Lower leg skin (tissue), 3 donors: ENCODE measurements at regions not wholly inside any gene's neighbourhood (a gene's known extent, or its start where the extent isn't known, plus 50 kb on each side); places are given as distances from the start of the nearest gene placed in this dataset.

Source experiments
- CTCF ChIP-seq, 3 donors: fragments of 450-650 bp; IDR thresholded peaks; one replicate each; pipeline ENCODE4 v1.5.1; 2016; ENCODE audit warnings: antibody characterized with exemption in 3 of 3, mild to moderate bottlenecking in 3 of 3, moderate library complexity in 2 of 3
- POLR2A ChIP-seq, 2 donors: fragments of 450-650 bp; IDR thresholded peaks; one replicate each; pipeline ENCODE4 v1.6.1; 2016 to 2017; ENCODE audit warnings: antibody characterized with exemption in 2 of 2, mild to moderate bottlenecking in 1 of 2, moderate library complexity in 1 of 2

GRCh38 chr11:91156041-91156440 lies 933.2 kb upstream of the CHORDC1 start:
- TF ChIP-seq POLR2A (IDR thresholded peaks at IDR 0.05) (no peak), CTCF (IDR thresholded peaks at IDR 0.05) (no peak)
